Endothelial cell of umbilical vein (primary cell): ENCODE measurements at regions not wholly inside any gene's neighbourhood (a gene's known extent, or its start where the extent isn't known, plus 50 kb on each side); places are given as distances from the start of the nearest gene placed in this dataset.

ENCODE experiments used
- BruUV-seq: library from RNA; stranded (reverse); fragments of 400-500 nt; replicated peaks from 2 replicates; lab custom pipeline; 2021; lab: Mats Ljungman, UMichigan
- CTCF ChIA-PET: fragments of 300-600, 350-600 bp; sonication (Branson Sonifier 250); formaldehyde crosslinking; loops from one replicate; lab custom pipeline; 2021; ENCODE audit warnings: antibody characterized with exemption, inconsistent platforms; lab: Charles Lee
- POLR2A ChIA-PET: fragments of 300-600, 350-600 bp; sonication (Branson Sonifier 250); formaldehyde crosslinking; loops from one replicate; lab custom pipeline; 2021; ENCODE audit warnings: antibody characterized with exemption, inconsistent platforms; lab: Charles Lee
- DNase-seq: peaks from one replicate; pipeline ENCODE4 v3.0.0-alpha.2; 2011; ENCODE audit warnings: low read depth, low spot score
- FAIRE-seq: peaks from 2 replicates; lab custom pipeline; 2011; peaks lifted over from hg19 to GRCh38; lab: Jason Lieb, UNC
- H2AFZ ChIP-seq: 2 replicates; pipeline ENCODE4 v1.6.0; 2012; ENCODE audit warnings: low read depth, low read length, control low read depth, inconsistent platforms
- H3K27ac ChIP-seq: 2 replicates; pipeline ENCODE4 v1.5.1; 2011; ENCODE audit warnings: low read depth, mild to moderate bottlenecking, control low read depth, low read length, moderate library complexity; ENCODE audit not compliant: insufficient read depth
- H3K27me3 ChIP-seq, 2 experiments: 2 replicates each; pipeline versions ENCODE4 v1.6.0 to v1.6.1; 2011; ENCODE audit warnings: low read length in 2 of 2, mixed read lengths in 1 of 2; ENCODE audit not compliant: control insufficient read depth in 2 of 2, insufficient read depth in 2 of 2
- H3K36me3 ChIP-seq, 2 experiments: 2 replicates in 1 of 2; 3 replicates in 1 of 2; pipeline ENCODE4 v1.5.1; 2011; ENCODE audit warnings: low read length in 2 of 2, mild to moderate bottlenecking in 1 of 2, moderate library complexity in 1 of 2; ENCODE audit not compliant: control insufficient read depth in 2 of 2, insufficient read depth in 2 of 2; ENCODE audit errors: extremely low read depth in 1 of 2
- H3K4me1 ChIP-seq: 3 replicates; pipeline ENCODE4 v1.5.1; 2011; ENCODE audit warnings: mild to moderate bottlenecking, low read length; ENCODE audit not compliant: control insufficient read depth, insufficient read depth; ENCODE audit errors: extremely low read depth
- H3K4me2 ChIP-seq: 2 replicates; pipeline ENCODE4 v1.6.1; 2011; ENCODE audit warnings: low read length, control low read depth, mixed read lengths; ENCODE audit not compliant: insufficient read depth
- H3K4me3 ChIP-seq, 3 experiments: fragments of 200-600 bp in 1 of 3; sonication (generic), shearing (Covaris generic) in 1 of 3; replicated peaks in 1 of 3; 2 replicates each; pipeline ENCODE4 v1.5.1; 2011 to 2016; ENCODE audit warnings: control low read depth in 3 of 3, low read length in 3 of 3, mild to moderate bottlenecking in 2 of 3, inconsistent platforms in 1 of 3, low read depth in 1 of 3, moderate library complexity in 1 of 3; ENCODE audit not compliant: insufficient read depth in 1 of 3
- H3K79me2 ChIP-seq: 2 replicates; pipeline ENCODE4 v1.6.0; 2012; ENCODE audit warnings: low read length, inconsistent platforms; ENCODE audit not compliant: control insufficient read depth, insufficient read depth
- H3K9ac ChIP-seq: replicated peaks from 2 replicates; pipeline ENCODE3; 2011; ENCODE audit warnings: low read length, control low read depth; ENCODE audit not compliant: insufficient read depth; ENCODE audit errors: extremely low read depth
- H3K9me1 ChIP-seq: replicated peaks from 3 replicates; pipeline ENCODE4 v1.6.0; 2011; ENCODE audit warnings: mild to moderate bottlenecking, low read length; ENCODE audit not compliant: control insufficient read depth, insufficient read depth; ENCODE audit errors: extremely low read depth
- H3K9me3 ChIP-seq: replicated peaks from 2 replicates; pipeline ENCODE4 v1.5.1; 2012; ENCODE audit warnings: low read length, inconsistent platforms; ENCODE audit not compliant: control insufficient read depth, insufficient read depth
- H4K20me1 ChIP-seq: replicated peaks from 2 replicates; pipeline ENCODE3; 2011; ENCODE audit warnings: mild to moderate bottlenecking, low read length; ENCODE audit not compliant: control insufficient read depth, insufficient read depth; ENCODE audit errors: extremely low read depth
- EZH2 ChIP-seq: IDR thresholded peaks from 2 replicates; pipeline ENCODE4 v1.6.1; 2012; ENCODE audit warnings: borderline replicate concordance, low read depth, mild to moderate bottlenecking, moderate library complexity, low read length, inconsistent platforms; ENCODE audit not compliant: severe bottlenecking
- FOS ChIP-seq: IDR thresholded peaks from 2 replicates; pipeline ENCODE4 v1.6.1; 2011; ENCODE audit warnings: mild to moderate bottlenecking, low read length, moderate library complexity, borderline replicate concordance; ENCODE audit not compliant: insufficient read depth
- GATA2 ChIP-seq: IDR thresholded peaks from 2 replicates; pipeline ENCODE4 v1.7.0; 2011; ENCODE audit warnings: low read depth, mild to moderate bottlenecking, moderate library complexity, mixed read lengths, low read length; ENCODE audit not compliant: insufficient read length, insufficient read depth
- JUN ChIP-seq: IDR thresholded peaks from 2 replicates; pipeline ENCODE4 v1.6.1; 2011; ENCODE audit warnings: borderline replicate concordance, low read depth; ENCODE audit not compliant: insufficient read length, insufficient read depth
- MYC ChIP-seq: IDR thresholded peaks from one replicate; pipeline ENCODE4 v1.6.1; 2011; ENCODE audit warnings: mild to moderate bottlenecking, low read depth, low read length
- POLR2A ChIP-seq: IDR thresholded peaks from 2 replicates; pipeline ENCODE4 v1.6.1; 2012; ENCODE audit warnings: low read depth, mild to moderate bottlenecking, control low read depth, low read length
- POLR2AphosphoS5 ChIP-seq: IDR thresholded peaks from 2 replicates; pipeline ENCODE4 v1.6.1; 2012; ENCODE audit warnings: low read depth, mild to moderate bottlenecking, control low read depth, low read length, moderate library complexity; ENCODE audit not compliant: insufficient read depth
- dilution Hi-C: fragments of 300-500 bp; cut with MboI; formaldehyde crosslinking; loops from one replicate; pipeline ENCODE4 v1.15.0; 2019; ENCODE audit warnings: low sequenced_read_pairs; ENCODE audit not compliant: extremely low pct_ligation_motif_present
- intact Hi-C: fragments of 100-400 bp; cut with micrococcal nuclease; formaldehyde crosslinking; loops from one replicate; pipeline ENCODE4 v1.10.0; 2022
- TF ChIP-seq, protein P1 (sequence below), 2 donors: IDR thresholded peaks; 1 replicate in 1 of 2; 2 replicates in 1 of 2; pipeline ENCODE4 v1.5.1; 2011; ENCODE audit warnings: low read length in 2 of 2, mild to moderate bottlenecking in 2 of 2, moderate library complexity in 2 of 2, control low read depth in 1 of 2, inconsistent platforms in 1 of 2, low read depth in 1 of 2; ENCODE audit not compliant: insufficient read depth in 1 of 2; ENCODE audit errors: extremely low read depth in 1 of 2
- TF ChIP-seq, protein P2 (sequence below): IDR thresholded peaks from 2 replicates; pipeline ENCODE4 v1.6.1; 2011; ENCODE audit not compliant: insufficient read depth, insufficient read length

DNA sequence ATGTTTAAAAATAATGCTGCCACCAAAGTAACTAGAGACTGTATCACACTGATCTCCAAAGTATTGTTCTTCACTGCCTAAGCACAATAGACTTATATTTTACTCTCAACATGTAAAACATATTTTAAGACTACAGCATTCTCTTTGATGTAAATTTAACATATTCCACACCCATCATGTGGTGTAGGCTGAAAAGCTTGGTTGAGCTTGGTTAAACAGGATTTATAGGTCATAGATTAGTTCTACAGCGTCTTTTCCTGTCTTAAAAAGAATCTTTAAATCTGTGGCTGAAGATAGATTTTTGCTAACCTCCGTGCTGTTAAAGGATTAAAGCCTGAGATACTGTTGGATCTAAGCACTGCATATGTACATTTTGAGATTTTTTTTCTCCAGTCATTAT is 379.9 kb downstream of the SH2D1A start:
- POLR2A ChIA-PET = no interaction called here
- H2AFZ ChIP-seq = no peak overlapping the region
- H3K79me2 ChIP-seq = no peaks in the 10 kb centered on the region
- H3K4me3 ChIP-seq = no peak overlapping the region
- H3K9me3 ChIP-seq = no peaks in the 10 kb centered on the region
- no peaks in the 10 kb centered on the region for H3K4me1 ChIP-seq
- no peak overlapping the region for H3K27ac ChIP-seq
- TF ChIP-seq GATA2 (no peak), EZH2 (no peak), JUN (no peak), POLR2AphosphoS5 (no peak), FOS (no peak), MYC (no peak), POLR2A (no peak)
- TF ChIP-seq, protein P1, sequence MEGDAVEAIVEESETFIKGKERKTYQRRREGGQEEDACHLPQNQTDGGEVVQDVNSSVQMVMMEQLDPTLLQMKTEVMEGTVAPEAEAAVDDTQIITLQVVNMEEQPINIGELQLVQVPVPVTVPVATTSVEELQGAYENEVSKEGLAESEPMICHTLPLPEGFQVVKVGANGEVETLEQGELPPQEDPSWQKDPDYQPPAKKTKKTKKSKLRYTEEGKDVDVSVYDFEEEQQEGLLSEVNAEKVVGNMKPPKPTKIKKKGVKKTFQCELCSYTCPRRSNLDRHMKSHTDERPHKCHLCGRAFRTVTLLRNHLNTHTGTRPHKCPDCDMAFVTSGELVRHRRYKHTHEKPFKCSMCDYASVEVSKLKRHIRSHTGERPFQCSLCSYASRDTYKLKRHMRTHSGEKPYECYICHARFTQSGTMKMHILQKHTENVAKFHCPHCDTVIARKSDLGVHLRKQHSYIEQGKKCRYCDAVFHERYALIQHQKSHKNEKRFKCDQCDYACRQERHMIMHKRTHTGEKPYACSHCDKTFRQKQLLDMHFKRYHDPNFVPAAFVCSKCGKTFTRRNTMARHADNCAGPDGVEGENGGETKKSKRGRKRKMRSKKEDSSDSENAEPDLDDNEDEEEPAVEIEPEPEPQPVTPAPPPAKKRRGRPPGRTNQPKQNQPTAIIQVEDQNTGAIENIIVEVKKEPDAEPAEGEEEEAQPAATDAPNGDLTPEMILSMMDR (IDR thresholded peaks at IDR 0.05; ENCODE audit: extremely low read depth in 1 of 2, insufficient read depth in 1 of 2, low read depth in 1 of 2, low read length in 2 of 2) = no peak
- TF ChIP-seq, protein P2, sequence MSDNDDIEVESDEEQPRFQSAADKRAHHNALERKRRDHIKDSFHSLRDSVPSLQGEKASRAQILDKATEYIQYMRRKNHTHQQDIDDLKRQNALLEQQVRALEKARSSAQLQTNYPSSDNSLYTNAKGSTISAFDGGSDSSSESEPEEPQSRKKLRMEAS = no peak
- H3K9ac ChIP-seq = no peak overlapping the region
- CTCF ChIA-PET = no interaction called here
- no peak overlapping the region for H3K4me2 ChIP-seq
- no peaks in the 10 kb centered on the region for H3K36me3 ChIP-seq
- no peaks in the 10 kb centered on the region for H3K27me3 ChIP-seq
- no peaks in the 10 kb centered on the region for H4K20me1 ChIP-seq
- intact Hi-C loops (no loop called here), dilution Hi-C loops (no loop called here)
- FAIRE-seq (no peak), DNase-seq (no peak)
- H3K9me1 ChIP-seq = no peaks in the 10 kb centered on the region
- no TSS peak for BruUV-seq
